ENCODE measurements at regions not wholly inside any gene's neighbourhood (a gene's known extent, or its start where the extent isn't known, plus 50 kb on each side); places are given as distances from the start of the nearest gene placed in this dataset.
"Not testable (repeated sequence)": the region's sequence is repeated elsewhere in the genome, so short reads cannot be mapped to it uniquely, and the experiment has no call there.

DNA sequence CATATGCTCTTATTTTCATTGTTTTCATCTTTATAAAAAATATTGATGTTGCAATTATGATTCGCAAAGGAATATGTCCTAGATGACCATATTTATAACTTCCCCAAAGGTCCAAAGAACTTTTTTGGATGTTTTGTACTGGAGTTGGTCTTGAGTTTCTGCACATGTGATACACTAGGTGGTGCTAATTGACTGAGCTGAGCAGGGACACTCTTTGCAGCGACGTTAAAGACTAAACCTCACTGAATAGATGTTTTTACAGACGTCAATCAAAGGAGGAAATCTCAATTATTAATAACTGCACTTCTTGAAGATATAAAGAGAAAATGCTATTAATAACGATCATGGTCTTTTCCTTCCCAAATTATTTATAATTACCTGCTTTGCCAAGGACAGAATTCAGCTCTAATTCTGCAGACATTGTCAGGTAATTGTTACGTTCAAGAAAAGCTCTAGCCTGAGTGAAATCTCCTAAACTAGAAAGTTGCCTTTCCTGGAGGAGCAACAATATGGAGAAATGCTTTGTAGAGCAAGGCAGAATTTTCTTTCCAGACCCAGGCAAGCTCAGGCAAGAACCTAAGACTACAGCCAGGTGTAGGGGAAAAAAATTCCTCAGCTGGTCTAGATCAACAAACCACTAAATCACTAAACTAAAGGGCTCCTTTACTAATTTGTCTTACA lies 119.3 kb upstream of the RBBP8 start:
- DNase-seq, result peak in 1 of 2 experiments; percentile 35
- TF ChIP-seq POLR2A (IDR thresholded peaks at IDR 0.05; ENCODE audit: low read length) (no peak), GATA1 (IDR thresholded peaks at IDR 0.05; ENCODE audit: low read depth, low read length) (no peak)

DNA sequence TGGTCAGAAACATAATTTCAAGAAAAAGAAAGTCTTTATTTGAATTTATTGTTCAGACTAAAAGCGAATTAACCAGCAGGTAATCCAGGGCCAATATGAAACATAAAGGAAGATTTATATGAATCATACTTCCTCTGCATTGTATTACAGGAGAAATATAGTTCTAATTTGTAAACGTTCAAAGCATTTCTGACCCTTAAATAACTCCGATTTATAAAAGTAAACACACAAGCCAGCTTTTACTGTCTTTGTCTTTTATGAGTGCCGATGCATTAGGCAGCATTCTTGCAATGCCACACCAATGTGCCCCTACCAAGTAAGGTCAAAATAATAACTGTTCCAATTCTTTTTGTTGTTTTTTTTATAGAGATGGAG lies 118.8 kb upstream of the RBBP8 start:
- no peak for TF ChIP-seq POLR2A (IDR thresholded peaks at IDR 0.05; ENCODE audit: low read length)
- TF ChIP-seq GATA1 (IDR thresholded peaks at IDR 0.05; ENCODE audit: low read depth, low read length), result no peak
- no peak for DNase-seq

DNA sequence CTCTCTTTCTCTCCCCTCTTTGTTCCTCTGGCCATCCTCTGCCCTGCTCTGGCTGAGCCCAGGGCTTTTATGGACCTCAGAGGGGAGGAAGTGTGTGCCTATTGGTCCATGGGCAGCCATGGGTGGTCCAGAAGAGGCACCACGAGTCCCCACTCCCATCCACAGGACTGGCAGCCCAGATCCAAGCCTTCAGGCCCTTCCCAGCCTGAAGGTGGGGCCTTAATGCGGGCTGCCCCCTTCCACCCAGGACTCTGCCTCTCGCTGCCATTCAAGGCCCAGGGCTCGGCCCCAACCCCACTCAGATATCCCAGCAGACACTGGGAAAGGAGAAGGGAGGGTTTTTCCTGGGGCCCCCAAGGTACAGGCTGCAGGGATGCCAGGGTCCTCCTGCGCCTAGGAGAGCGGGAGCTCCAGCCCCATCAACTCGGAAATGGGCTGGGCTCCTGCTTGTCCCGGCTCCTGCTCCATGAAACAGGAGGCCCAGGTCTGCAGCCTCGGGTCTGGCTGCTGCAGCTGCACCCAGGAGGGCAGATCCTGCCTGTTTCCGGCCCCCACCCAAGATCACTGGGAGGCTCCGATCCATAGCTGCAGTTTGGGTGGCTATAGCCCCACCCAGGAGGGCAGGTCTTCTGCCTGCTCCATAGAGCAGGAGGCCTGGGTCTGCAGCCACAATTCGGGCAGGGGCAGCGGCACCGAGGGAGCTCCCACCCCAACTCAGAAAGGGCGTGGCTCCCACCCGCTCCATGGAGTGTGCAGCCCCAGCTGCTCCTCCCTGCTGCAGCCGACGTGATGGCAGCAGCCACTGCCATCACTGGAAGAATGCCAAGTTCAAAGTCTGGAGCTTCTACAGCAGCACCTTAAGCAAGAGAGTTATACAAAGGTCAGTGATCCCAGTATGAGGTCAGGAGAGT lies 116.6 kb upstream of the RBBP8 start:
- DNase-seq, result no peak
- no peak for TF ChIP-seq POLR2A (IDR thresholded peaks at IDR 0.05; ENCODE audit: low read length)
- no peak for TF ChIP-seq GATA1 (IDR thresholded peaks at IDR 0.05; ENCODE audit: low read depth, low read length)

GRCh38 chr18:22817844-22818243 lies 115.3 kb upstream of the RBBP8 start:
- no peak for TF ChIP-seq GATA1 (IDR thresholded peaks at IDR 0.05; ENCODE audit: low read depth, low read length)
- TF ChIP-seq POLR2A (IDR thresholded peaks at IDR 0.05; ENCODE audit: low read length), result no peak
- no peak for DNase-seq

GRCh38 chr18:22822024-22822423 lies 111.1 kb upstream of the RBBP8 start:
- no peak for DNase-seq
- no peak for TF ChIP-seq POLR2A (IDR thresholded peaks at IDR 0.05; ENCODE audit: low read length)
- TF ChIP-seq GATA1 (IDR thresholded peaks at IDR 0.05; ENCODE audit: low read depth, low read length), result no peak

DNA sequence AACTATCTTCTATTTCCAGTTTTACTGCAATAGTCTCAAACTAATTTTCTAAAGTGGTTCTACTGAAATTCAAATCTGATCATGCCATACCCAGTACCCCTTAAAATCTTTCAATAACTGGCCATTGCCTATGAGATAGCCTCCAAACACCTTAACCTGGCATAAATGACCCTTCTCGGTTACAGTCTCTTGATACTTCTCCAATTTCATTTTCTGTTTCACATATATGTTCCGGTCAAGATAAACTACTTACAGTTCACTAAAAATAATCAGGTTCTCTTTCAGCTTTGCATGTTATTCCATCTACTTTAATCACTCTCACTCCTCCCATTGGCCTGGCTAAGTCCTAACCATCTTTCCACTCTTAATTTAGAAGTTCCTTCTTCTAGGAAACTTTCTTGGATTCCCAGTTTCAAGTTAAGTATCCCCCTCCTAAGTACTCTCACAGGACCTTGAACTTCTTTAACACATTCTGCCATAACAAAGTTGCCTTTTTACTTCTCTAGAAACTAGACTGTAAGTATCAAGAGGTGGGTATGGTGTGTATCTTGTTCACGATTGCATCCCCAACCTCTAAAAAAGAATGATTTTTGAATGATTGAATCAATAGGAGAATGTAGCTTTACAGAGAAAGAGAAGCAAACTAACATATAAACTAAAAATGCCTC lies 110.2 kb upstream of the RBBP8 start:
- no peak for DNase-seq
- no peak for TF ChIP-seq GATA1 (IDR thresholded peaks at IDR 0.05; ENCODE audit: low read depth, low read length)
- no peak for TF ChIP-seq POLR2A (IDR thresholded peaks at IDR 0.05; ENCODE audit: low read length)

- TF ChIP-seq GATA1 (IDR thresholded peaks at IDR 0.05; ENCODE audit: low read depth, low read length), result no peak
- TF ChIP-seq POLR2A (IDR thresholded peaks at IDR 0.05; ENCODE audit: low read length), result no peak
- DNase-seq, result no peak
Measured at GRCh38 chr18:22826726-22827125, 106.4 kb upstream of the RBBP8 start.

DNA sequence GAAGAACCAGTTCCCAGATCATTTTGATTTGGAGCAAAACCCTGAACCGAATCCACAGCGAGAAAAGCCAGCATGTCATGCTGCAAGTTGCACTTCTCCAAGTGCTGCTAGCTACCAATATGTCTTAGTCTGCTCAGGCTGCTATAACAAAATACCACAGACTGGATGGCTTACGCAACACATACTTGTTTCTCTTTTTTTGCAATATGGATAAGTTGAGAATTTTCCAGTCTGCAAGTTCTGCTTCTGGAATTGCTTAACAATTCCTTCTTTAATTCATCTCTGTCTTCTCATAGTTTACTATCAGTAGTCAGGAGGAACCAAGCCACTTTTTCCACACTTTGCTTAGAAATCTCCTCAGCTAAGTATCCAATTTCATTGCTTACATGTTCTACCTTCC lies 105.9 kb upstream of the RBBP8 start:
- no peak for DNase-seq
- TF ChIP-seq POLR2A (IDR thresholded peaks at IDR 0.05; ENCODE audit: low read length) (no peak), GATA1 (IDR thresholded peaks at IDR 0.05; ENCODE audit: low read depth, low read length) (no peak)

GRCh38 chr18:22827741-22828140 lies 105.4 kb upstream of the RBBP8 start:
- no peak for DNase-seq
- no peak for TF ChIP-seq POLR2A (IDR thresholded peaks at IDR 0.05; ENCODE audit: low read length)
- TF ChIP-seq GATA1 (IDR thresholded peaks at IDR 0.05; ENCODE audit: low read depth, low read length), result no peak

DNA sequence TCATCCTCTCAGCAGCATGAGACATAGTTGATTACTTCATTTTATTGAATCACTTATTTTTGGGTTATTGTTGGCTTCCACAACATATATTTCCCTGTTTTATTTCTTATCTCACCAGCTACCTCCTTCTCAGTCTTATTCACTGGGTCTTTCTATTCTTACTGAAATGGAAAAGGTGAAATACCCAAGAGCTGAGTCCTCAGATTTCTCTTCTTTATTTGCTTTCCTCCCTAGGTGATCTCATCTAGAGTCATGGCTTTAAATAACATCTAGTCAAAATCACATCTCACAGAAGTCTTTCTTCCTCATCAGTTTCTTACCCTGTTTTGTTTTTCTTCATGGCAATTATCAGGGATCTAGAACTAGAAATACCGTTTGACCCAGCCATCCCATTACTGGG lies 105.0 kb upstream of the RBBP8 start:
- TF ChIP-seq GATA1 (IDR thresholded peaks at IDR 0.05; ENCODE audit: low read depth, low read length) (no peak), POLR2A (IDR thresholded peaks at IDR 0.05; ENCODE audit: low read length) (no peak)
- DNase-seq, result no peak

- DNase-seq, result not testable (repeated sequence)
Measured at GRCh38 chr18:22828583-22828982, 104.5 kb upstream of the RBBP8 start.

- TF ChIP-seq GATA1 (IDR thresholded peaks at IDR 0.05; ENCODE audit: low read depth, low read length) (no peak), POLR2A (IDR thresholded peaks at IDR 0.05; ENCODE audit: low read length) (no peak)
- no peak for DNase-seq
Measured at GRCh38 chr18:22829781-22830180, 103.3 kb upstream of the RBBP8 start.

- no peak for TF ChIP-seq POLR2A (IDR thresholded peaks at IDR 0.05; ENCODE audit: low read length)
- TF ChIP-seq GATA1 (IDR thresholded peaks at IDR 0.05; ENCODE audit: low read depth, low read length), result no peak
Measured at GRCh38 chr18:22830511-22830910, 102.6 kb upstream of the RBBP8 start.

GRCh38 chr18:22831441-22831904 lies 101.7 kb upstream of the RBBP8 start:
- no peak for DNase-seq
- no peak for TF ChIP-seq GATA1 (IDR thresholded peaks at IDR 0.05; ENCODE audit: low read depth, low read length)
- no peak for TF ChIP-seq POLR2A (IDR thresholded peaks at IDR 0.05; ENCODE audit: low read length)

More at GRCh38 chr18:22830511-22830910, 102.6 kb upstream of the RBBP8 start:
- DNase-seq, result no peak

Measured in erythroblast (primary cell).